HepG2 (cell line): ENCODE measurements at regions not wholly inside any gene's neighbourhood (a gene's known extent, or its start where the extent isn't known, plus 50 kb on each side); places are given as distances from the start of the nearest gene placed in this dataset.

Experiments
- ATAC-seq: fragments of 200-7000 bp; cut with Tn5 transposase; 3 replicates; pipeline ENCODE4 v1.9.1; 2020; ENCODE audit warnings: mild to moderate bottlenecking, moderate library complexity
- BruUV-seq: library from RNA; stranded (reverse); fragments of 400-500 nt; replicated peaks from 2 replicates; lab custom pipeline; 2021; lab: Mats Ljungman, UMichigan
- CTCF ChIA-PET: fragments of 300-600 bp; formaldehyde crosslinking; extraction: SDS; loops from one replicate; lab custom pipeline; 2021; ENCODE audit warnings: low total read pairs, inconsistent platforms, low intra/inter-chr PET ratio; lab: Yijun Ruan, JAX
- POLR2A ChIA-PET: fragments of 350-600 bp; sonication (Branson Sonifier 250); formaldehyde crosslinking; loops from one replicate; lab custom pipeline; 2020; ENCODE audit warnings: antibody characterized with exemption, inconsistent platforms; lab: Yijun Ruan, JAX
- DNase-seq: peaks from one replicate; pipeline ENCODE4 v3.0.0-alpha.2; 2015; ENCODE audit warnings: low spot score
- FAIRE-seq: peaks from 3 replicates; lab custom pipeline; 2011; peaks lifted over from hg19 to GRCh38; lab: Jason Lieb, UNC
- H2AFZ ChIP-seq: one replicate; pipeline ENCODE4 v1.6.1; 2011; ENCODE audit warnings: low read length, inconsistent platforms
- H3K27ac ChIP-seq: fragments of 300-600 bp; 3 replicates; pipeline ENCODE4 v1.8.0; 2011; ENCODE audit warnings: mixed run types, mild to moderate bottlenecking, mixed read lengths, low read length, inconsistent platforms; ENCODE audit not compliant: insufficient read depth; ENCODE audit errors: extremely low read length
- H3K27me3 ChIP-seq, 2 experiments: fragments of 200-600 bp in 1 of 2; 2 replicates in 1 of 2; 3 replicates in 1 of 2; pipeline versions ENCODE4 v1.6.0 to v1.8.0; 2011; ENCODE audit warnings: low read length in 2 of 2, mild to moderate bottlenecking in 2 of 2, moderate library complexity in 2 of 2, inconsistent platforms in 1 of 2; ENCODE audit not compliant: insufficient read depth in 2 of 2, control insufficient read depth in 1 of 2
- H3K36me3 ChIP-seq, 2 experiments: fragments of 200-600 bp in 1 of 2; replicated peaks in 1 of 2; 2 replicates in 1 of 2; 3 replicates in 1 of 2; pipeline versions ENCODE4 v1.5.1 to v1.8.0; 2011; ENCODE audit warnings: low read length in 2 of 2, inconsistent platforms in 1 of 2; ENCODE audit not compliant: insufficient read depth in 2 of 2, control insufficient read depth in 1 of 2
- H3K4me1 ChIP-seq: 2 replicates; pipeline ENCODE4 v1.5.1; 2012; ENCODE audit warnings: low read length, inconsistent platforms; ENCODE audit not compliant: insufficient read depth
- H3K4me2 ChIP-seq: 2 replicates; pipeline ENCODE4 v1.6.0; 2011; ENCODE audit warnings: low read depth, low read length, inconsistent platforms
- H3K4me3 ChIP-seq, 3 experiments: fragments of 200-600 bp in 1 of 3; sonication (generic), shearing (Covaris generic) in 1 of 3; replicated peaks in 1 of 3; 2 replicates each; pipeline ENCODE4 v1.5.1; 2011 to 2016; ENCODE audit warnings: low read length in 3 of 3, inconsistent platforms in 2 of 3, low read depth in 2 of 3, mild to moderate bottlenecking in 2 of 3, control low read depth in 1 of 3, mixed read lengths in 1 of 3; ENCODE audit not compliant: insufficient read depth in 1 of 3
- H3K79me2 ChIP-seq: one replicate; pipeline ENCODE4 v1.6.1; 2011; ENCODE audit warnings: low read length, inconsistent platforms; ENCODE audit not compliant: insufficient read depth
- H3K9ac ChIP-seq: 2 replicates; pipeline ENCODE4 v1.6.0; 2011; ENCODE audit warnings: mild to moderate bottlenecking, low read depth, low read length, inconsistent platforms; ENCODE audit not compliant: insufficient read depth
- H3K9me3 ChIP-seq: 2 replicates; pipeline ENCODE4 v1.5.1; 2012; ENCODE audit warnings: mild to moderate bottlenecking, low read length
- H4K20me1 ChIP-seq: 2 replicates; pipeline ENCODE4 v1.6.0; 2011; ENCODE audit warnings: inconsistent platforms, mild to moderate bottlenecking, low read length, moderate library complexity; ENCODE audit not compliant: insufficient read depth
- ATF1 ChIP-seq: IDR thresholded peaks from 2 replicates; pipeline ENCODE4 v1.6.1; 2016; ENCODE audit warnings: mild to moderate bottlenecking, control low read depth
- MAF1 ChIP-seq: sonication (generic); formaldehyde crosslinking; IDR thresholded peaks from 2 replicates; pipeline ENCODE4 v1.5.0; 2020; ENCODE audit warnings: missing genetic modification reagents, borderline replicate concordance
- PRDM4 ChIP-seq: sonication (generic); formaldehyde crosslinking; IDR thresholded peaks from 2 replicates; pipeline ENCODE4 v1.9.0; 2021; ENCODE audit warnings: missing genetic modification reagents, borderline replicate concordance
- ZMYM2 ChIP-seq: sonication (generic); formaldehyde crosslinking; IDR thresholded peaks from 2 replicates; pipeline ENCODE4 v1.8.0; 2022; ENCODE audit warnings: mild to moderate bottlenecking, missing genetic modification reagents
- ZNF646 ChIP-seq: sonication (generic); formaldehyde crosslinking; IDR thresholded peaks from 2 replicates; pipeline ENCODE4 v1.9.0; 2021; ENCODE audit warnings: mild to moderate bottlenecking, missing genetic modification reagents
- WGBS: methylation state at CpG from one replicate; pipeline ENCODE4 v1.1.6; 2017; ENCODE audit warnings: low lambda C conversion rate; 5-methylcytosine and 5-hydroxymethylcytosine counted together
- in situ Hi-C: cut with HindIII; loops from 2 replicates; pipeline ENCODE4 v1.10.0; 2017; ENCODE audit warnings: low pct_unique_long_range_greater_than_20kb; ENCODE audit not compliant: extremely low pct_ligation_motif_present
- intact Hi-C: fragments of 100-400 bp; cut with micrococcal nuclease; formaldehyde crosslinking; loops from one replicate; pipeline ENCODE4 v1.10.0; 2022; ENCODE audit not compliant: unreplicated experiment
- TF ChIP-seq, protein P1 (sequence below): sonication (generic); formaldehyde crosslinking; IDR thresholded peaks from 2 replicates; pipeline ENCODE4 v1.8.0; 2023; ENCODE audit warnings: mild to moderate bottlenecking, missing genetic modification reagents

DNA sequence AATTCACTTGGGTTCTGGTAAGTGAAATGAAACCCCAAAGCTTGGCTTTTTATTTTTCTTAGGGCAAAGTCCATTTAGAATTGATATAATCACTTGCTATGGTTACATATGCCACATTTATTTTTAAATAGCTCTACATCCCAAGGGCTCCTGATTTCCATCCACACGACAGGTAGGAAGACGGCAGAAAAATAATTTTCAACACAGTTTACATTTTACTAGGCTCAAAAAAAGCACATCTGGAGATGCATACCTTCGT, 95.0 kb upstream of the EFNA5 start:
- H3K36me3 ChIP-seq: no peaks in the 10 kb centered on the region
- H3K4me2 ChIP-seq: no peak overlapping the region
- H3K4me1 ChIP-seq: no peaks in the 10 kb centered on the region
- no peaks in the 10 kb centered on the region for H3K79me2 ChIP-seq
- H3K9ac ChIP-seq: no peak overlapping the region
- no TSS peak for BruUV-seq
- no peaks in the 10 kb centered on the region for H3K9me3 ChIP-seq
- ChIA-PET POLR2A (no interaction called here), CTCF (no interaction called here)
- FAIRE-seq: no peak
- H2AFZ ChIP-seq: no peak overlapping the region
- DNase-seq: no peak
- H3K27me3 ChIP-seq: no peaks in the 10 kb centered on the region
- ATAC-seq: no peak
- H3K4me3 ChIP-seq: no peak overlapping the region
- no peak overlapping the region for H3K27ac ChIP-seq
- H4K20me1 ChIP-seq: no peaks in the 10 kb centered on the region
- 39% methylated on average over 3 of the region's 3 CpGs for WGBS
- in situ Hi-C loops: no loop called here
- TF ChIP-seq PRDM4 (no peak), ZNF646 (no peak), ZMYM2 (CRISPR knock-in tag) (no peak), ATF1 (CRISPR knock-in tag) (no peak), MAF1 (CRISPR knock-in tag) (no peak)
- TF ChIP-seq, protein P1, sequence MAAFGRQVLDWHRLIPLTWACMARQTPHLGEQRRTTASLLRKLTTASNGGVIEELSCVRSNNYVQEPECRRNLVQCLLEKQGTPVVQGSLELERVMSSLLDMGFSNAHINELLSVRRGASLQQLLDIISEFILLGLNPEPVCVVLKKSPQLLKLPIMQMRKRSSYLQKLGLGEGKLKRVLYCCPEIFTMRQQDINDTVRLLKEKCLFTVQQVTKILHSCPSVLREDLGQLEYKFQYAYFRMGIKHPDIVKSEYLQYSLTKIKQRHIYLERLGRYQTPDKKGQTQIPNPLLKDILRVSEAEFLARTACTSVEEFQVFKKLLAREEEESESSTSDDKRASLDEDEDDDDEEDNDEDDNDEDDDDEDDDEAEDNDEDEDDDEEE (CRISPR knock-in tag): no peak
- intact Hi-C loops: no loop called here
